HEK293 (cell line): ENCODE measurements at regions not wholly inside any gene's neighbourhood (a gene's known extent, or its start where the extent isn't known, plus 50 kb on each side); places are given as distances from the start of the nearest gene placed in this dataset.

Experiments
- ATF2 ChIP-seq: fragments of 450-650 bp; formaldehyde crosslinking; IDR thresholded peaks from 2 replicates; pipeline ENCODE4 v1.5.1; 2016; ENCODE audit warnings: missing biosample characterization, missing genetic modification characterization, low read depth
- REST ChIP-seq: fragments of 450-650 bp; formaldehyde crosslinking; IDR thresholded peaks from 2 replicates; pipeline ENCODE4 v1.5.1; 2016; ENCODE audit warnings: missing biosample characterization, missing genetic modification characterization
- ZBTB17 ChIP-seq: fragments of 450-650 bp; formaldehyde crosslinking; IDR thresholded peaks from 2 replicates; pipeline ENCODE4 v1.5.1; 2016; ENCODE audit warnings: missing biosample characterization, missing genetic modification characterization
- TF ChIP-seq, protein P1 (sequence below): fragments of 450-650 bp; formaldehyde crosslinking; IDR thresholded peaks from 2 replicates; pipeline ENCODE4 v1.5.1; 2016; ENCODE audit warnings: missing biosample characterization, missing genetic modification characterization

GRCh38 chr10:3295582-3296151, 123.1 kb upstream of the PITRM1 start:
- TF ChIP-seq REST (tag by site-specific recombination) (no peak), ATF2 (tag by site-specific recombination) (no peak), ZBTB17 (no peak)
- TF ChIP-seq, protein P1, sequence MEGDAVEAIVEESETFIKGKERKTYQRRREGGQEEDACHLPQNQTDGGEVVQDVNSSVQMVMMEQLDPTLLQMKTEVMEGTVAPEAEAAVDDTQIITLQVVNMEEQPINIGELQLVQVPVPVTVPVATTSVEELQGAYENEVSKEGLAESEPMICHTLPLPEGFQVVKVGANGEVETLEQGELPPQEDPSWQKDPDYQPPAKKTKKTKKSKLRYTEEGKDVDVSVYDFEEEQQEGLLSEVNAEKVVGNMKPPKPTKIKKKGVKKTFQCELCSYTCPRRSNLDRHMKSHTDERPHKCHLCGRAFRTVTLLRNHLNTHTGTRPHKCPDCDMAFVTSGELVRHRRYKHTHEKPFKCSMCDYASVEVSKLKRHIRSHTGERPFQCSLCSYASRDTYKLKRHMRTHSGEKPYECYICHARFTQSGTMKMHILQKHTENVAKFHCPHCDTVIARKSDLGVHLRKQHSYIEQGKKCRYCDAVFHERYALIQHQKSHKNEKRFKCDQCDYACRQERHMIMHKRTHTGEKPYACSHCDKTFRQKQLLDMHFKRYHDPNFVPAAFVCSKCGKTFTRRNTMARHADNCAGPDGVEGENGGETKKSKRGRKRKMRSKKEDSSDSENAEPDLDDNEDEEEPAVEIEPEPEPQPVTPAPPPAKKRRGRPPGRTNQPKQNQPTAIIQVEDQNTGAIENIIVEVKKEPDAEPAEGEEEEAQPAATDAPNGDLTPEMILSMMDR (tag by site-specific recombination): no peak
